SU-DHL-6 (cell line): ENCODE measurements at regions not wholly inside any gene's neighbourhood (a gene's known extent, or its start where the extent isn't known, plus 50 kb on each side); places are given as distances from the start of the nearest gene placed in this dataset.

ENCODE experiments used
- H2AFZ ChIP-seq: fragments of 200-600 bp; sonication (generic); 2 replicates; pipeline ENCODE4 v1.6.1; 2014; ENCODE audit warnings: low read depth, mild to moderate bottlenecking, moderate library complexity, mixed read lengths, antibody characterized with exemption, low read length; ENCODE audit not compliant: severe bottlenecking
- H3F3A ChIP-seq: fragments of 200-600 bp; shearing (Covaris generic); 2 replicates; pipeline ENCODE4 v1.6.0; 2016; ENCODE audit warnings: antibody characterized with exemption, mild to moderate bottlenecking; ENCODE audit not compliant: insufficient read depth
- H3K27ac ChIP-seq: fragments of 200-600 bp; sonication (generic); 2 replicates; pipeline ENCODE4 v1.5.1; 2016; ENCODE audit warnings: low read depth, mild to moderate bottlenecking, low read length, moderate library complexity, mixed read lengths
- H3K27me3 ChIP-seq: fragments of 200-600 bp; sonication (generic), shearing (Covaris generic); 2 replicates; pipeline ENCODE4 v1.6.0; 2014; ENCODE audit warnings: mild to moderate bottlenecking, low read length
- H3K36me3 ChIP-seq: fragments of 200-600 bp; sonication (generic); 2 replicates; pipeline ENCODE4 v1.6.1; 2014; ENCODE audit warnings: mild to moderate bottlenecking, low read length, mixed read lengths
- H3K4me2 ChIP-seq: fragments of 300-600, 200-600 bp; shearing (Covaris generic), sonication (generic); 2 replicates; pipeline ENCODE4 v1.6.0; 2014; ENCODE audit warnings: low read length, low read depth, mild to moderate bottlenecking; ENCODE audit not compliant: poor library complexity, severe bottlenecking
- H3K4me3 ChIP-seq: fragments of 200-600 bp; sonication (generic); 2 replicates; pipeline ENCODE4 v1.5.1; 2014; ENCODE audit warnings: antibody characterized with exemption, low read length, mild to moderate bottlenecking, mixed read lengths; ENCODE audit not compliant: insufficient read depth, poor library complexity, severe bottlenecking
- H3K79me2 ChIP-seq: fragments of 200-600 bp; sonication (generic); 2 replicates; pipeline ENCODE4 v1.6.1; 2014; ENCODE audit warnings: mild to moderate bottlenecking, low read length, moderate library complexity; ENCODE audit not compliant: insufficient read depth
- H3K9ac ChIP-seq: fragments of 200-600 bp; sonication (generic); 2 replicates; pipeline ENCODE4 v1.7.0; 2014; ENCODE audit warnings: mild to moderate bottlenecking, low read length
- H3K9me2 ChIP-seq: fragments of 200-600 bp; sonication (generic); replicated peaks from 2 replicates; pipeline ENCODE4 v1.6.1; 2014; ENCODE audit warnings: low read length; ENCODE audit not compliant: insufficient read depth
- H3K9me3 ChIP-seq: fragments of 200-600 bp; sonication (generic); 2 replicates; pipeline ENCODE4 v1.6.1; 2014; ENCODE audit warnings: low read length, mixed read lengths; ENCODE audit not compliant: insufficient read depth
- H4K20me1 ChIP-seq: fragments of 200-600 bp; sonication (generic); 2 replicates; pipeline ENCODE4 v1.6.1; 2014; ENCODE audit warnings: low read depth, mild to moderate bottlenecking, antibody characterized with exemption, low read length, moderate library complexity, mixed read lengths
- EZH2phosphoT487 ChIP-seq: fragments of 200-600 bp; sonication (generic), shearing (Covaris generic); conservative IDR thresholded peaks from 2 replicates; pipeline ENCODE4 v1.6.1; 2018; ENCODE audit warnings: mild to moderate bottlenecking, antibody characterized with exemption, low read length, moderate library complexity, mixed read lengths
- TF ChIP-seq, protein P1 (sequence below): fragments of 200-600 bp; sonication (generic); IDR thresholded peaks from one replicate; pipeline ENCODE4 v1.5.1; 2017; ENCODE audit warnings: antibody characterized with exemption, mild to moderate bottlenecking, low read length, moderate library complexity; ENCODE audit not compliant: insufficient read depth, poor library complexity, severe bottlenecking

GRCh38 chr7:18313965-18314364 is 181.6 kb upstream of the HDAC9 start:
- no peaks in the 10 kb centered on the region for H4K20me1 ChIP-seq
- no peak overlapping the region for H3K4me3 ChIP-seq
- H3K27ac ChIP-seq, result no peak overlapping the region
- H3K79me2 ChIP-seq, result no peaks in the 10 kb centered on the region
- no peaks in the 10 kb centered on the region for H3K9me3 ChIP-seq
- H2AFZ ChIP-seq, result no peak overlapping the region
- H3K4me2 ChIP-seq, result no peak overlapping the region
- TF ChIP-seq, protein P1, sequence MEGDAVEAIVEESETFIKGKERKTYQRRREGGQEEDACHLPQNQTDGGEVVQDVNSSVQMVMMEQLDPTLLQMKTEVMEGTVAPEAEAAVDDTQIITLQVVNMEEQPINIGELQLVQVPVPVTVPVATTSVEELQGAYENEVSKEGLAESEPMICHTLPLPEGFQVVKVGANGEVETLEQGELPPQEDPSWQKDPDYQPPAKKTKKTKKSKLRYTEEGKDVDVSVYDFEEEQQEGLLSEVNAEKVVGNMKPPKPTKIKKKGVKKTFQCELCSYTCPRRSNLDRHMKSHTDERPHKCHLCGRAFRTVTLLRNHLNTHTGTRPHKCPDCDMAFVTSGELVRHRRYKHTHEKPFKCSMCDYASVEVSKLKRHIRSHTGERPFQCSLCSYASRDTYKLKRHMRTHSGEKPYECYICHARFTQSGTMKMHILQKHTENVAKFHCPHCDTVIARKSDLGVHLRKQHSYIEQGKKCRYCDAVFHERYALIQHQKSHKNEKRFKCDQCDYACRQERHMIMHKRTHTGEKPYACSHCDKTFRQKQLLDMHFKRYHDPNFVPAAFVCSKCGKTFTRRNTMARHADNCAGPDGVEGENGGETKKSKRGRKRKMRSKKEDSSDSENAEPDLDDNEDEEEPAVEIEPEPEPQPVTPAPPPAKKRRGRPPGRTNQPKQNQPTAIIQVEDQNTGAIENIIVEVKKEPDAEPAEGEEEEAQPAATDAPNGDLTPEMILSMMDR, result no peak
- TF ChIP-seq EZH2phosphoT487, result no peak
- no peaks in the 10 kb centered on the region for H3F3A ChIP-seq
- no peak overlapping the region for H3K9ac ChIP-seq
- H3K27me3 ChIP-seq, result no peaks in the 10 kb centered on the region
- H3K9me2 ChIP-seq, result no peaks in the 10 kb centered on the region
- H3K36me3 ChIP-seq, result no peaks in the 10 kb centered on the region

DNA sequence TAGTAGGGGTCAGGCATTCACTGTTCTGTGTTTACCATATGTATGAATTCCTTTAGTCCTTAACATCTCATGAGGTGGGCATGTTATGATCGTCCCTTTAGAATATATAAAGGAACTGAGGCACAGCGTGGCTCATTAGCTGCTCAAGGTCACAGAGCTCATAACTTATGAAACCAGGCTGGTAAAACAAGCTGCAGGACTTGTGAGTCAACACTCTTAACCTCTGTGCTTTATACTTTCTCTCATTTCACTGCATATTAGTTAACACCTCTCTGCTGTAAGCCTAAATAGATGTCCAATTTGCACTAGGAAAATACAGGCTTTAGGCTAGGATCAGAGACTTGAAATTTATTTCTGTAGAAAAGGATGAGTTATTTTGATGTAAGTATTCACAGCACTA is 180.3 kb upstream of the HDAC9 start:
- Histone ChIP-seq H2AFZ (no peak overlapping the region), H3K27ac (no peak overlapping the region), H3K4me3 (no peak overlapping the region), H3K79me2 (no peaks in the 10 kb centered on the region), H3K4me2 (no peak overlapping the region), H3K9me2 (no peaks in the 10 kb centered on the region), H4K20me1 (no peaks in the 10 kb centered on the region), H3K36me3 (no peaks in the 10 kb centered on the region), H3K9me3 (no peaks in the 10 kb centered on the region), H3F3A (no peaks in the 10 kb centered on the region), H3K9ac (no peak overlapping the region), H3K27me3 (no peaks in the 10 kb centered on the region)
- TF ChIP-seq EZH2phosphoT487, result no peak
- TF ChIP-seq, protein P1, result no peak

- Histone ChIP-seq H3K9me2 (no peaks in the 10 kb centered on the region), H3K9me3 (no peaks in the 10 kb centered on the region), H4K20me1 (no peaks in the 10 kb centered on the region), H3K4me2 (no peak overlapping the region), H2AFZ (no peak overlapping the region), H3K4me3 (no peak overlapping the region), H3K27ac (no peak overlapping the region), H3K9ac (no peak overlapping the region), H3F3A (no peaks in the 10 kb centered on the region), H3K27me3 (no peaks in the 10 kb centered on the region), H3K79me2 (no peaks in the 10 kb centered on the region), H3K36me3 (no peaks in the 10 kb centered on the region)
- TF ChIP-seq, protein P1, result no peak
- no peak for TF ChIP-seq EZH2phosphoT487
These were observed 177.6 kb upstream of the HDAC9 start for GRCh38 chr7:18317941-18318340.

DNA sequence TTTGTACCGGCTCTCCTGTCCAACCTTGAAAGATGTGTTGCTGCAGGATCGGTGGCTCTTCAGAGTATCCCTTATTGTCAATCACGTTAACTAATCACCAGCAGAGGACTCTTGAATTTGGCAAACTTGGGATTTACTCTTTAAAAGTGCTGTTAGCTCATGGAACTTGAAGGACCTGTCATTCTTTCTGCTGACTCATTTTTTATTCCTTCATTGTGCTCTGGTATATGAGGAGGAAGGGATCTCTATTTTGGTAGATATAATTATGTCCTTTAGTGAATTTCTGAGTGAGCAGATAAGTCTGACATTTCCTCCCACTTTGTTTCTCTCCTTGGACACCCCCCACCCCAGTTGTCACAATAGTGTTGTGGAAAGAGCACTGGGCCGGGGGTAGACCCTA is 175.1 kb upstream of the HDAC9 start:
- Histone ChIP-seq H3K27ac (no peak overlapping the region), H3K9me2 (no peaks in the 10 kb centered on the region), H3K9ac (no peak overlapping the region), H2AFZ (no peak overlapping the region), H3K4me2 (no peak overlapping the region), H3K4me3 (no peak overlapping the region), H3K27me3 (no peaks in the 10 kb centered on the region), H3K9me3 (no peaks in the 10 kb centered on the region), H4K20me1 (no peaks in the 10 kb centered on the region), H3K79me2 (no peaks in the 10 kb centered on the region), H3K36me3 (no peaks in the 10 kb centered on the region), H3F3A (no peaks in the 10 kb centered on the region)
- TF ChIP-seq, protein P1, result no peak
- no peak for TF ChIP-seq EZH2phosphoT487
